SK-N-SH treated with all-trans-retinoic acid at 6 μM for 48 hours (cell line): ENCODE measurements at regions not wholly inside any gene's neighbourhood (a gene's known extent, or its start where the extent isn't known, plus 50 kb on each side); places are given as distances from the start of the nearest gene placed in this dataset.

Experiments
- ATAC-seq: fragments of 200-7000 bp; cut with Tn5 transposase; 3 replicates; pipeline ENCODE4 v1.9.1; 2020; ENCODE audit warnings: mild to moderate bottlenecking, moderate library complexity
- ARNTL ChIP-seq: fragments of 450-650 bp; formaldehyde crosslinking; IDR thresholded peaks from 2 replicates; pipeline ENCODE4 v1.5.0; 2020; ENCODE audit warnings: low read depth, mild to moderate bottlenecking, moderate library complexity, borderline replicate concordance
- BACH2 ChIP-seq: fragments of 250-450 bp; sonication (Bioruptor Pico); IDR thresholded peaks from 2 replicates; pipeline ENCODE4 v1.9.0; 2021; ENCODE audit warnings: mild to moderate bottlenecking, borderline replicate concordance
- CSDC2 ChIP-seq: fragments of 250-450 bp; sonication (Bioruptor Pico); IDR thresholded peaks from 2 replicates; pipeline ENCODE4 v1.5.0; 2020; ENCODE audit warnings: mild to moderate bottlenecking, moderate library complexity
- ESRRG ChIP-seq: fragments of 250-450 bp; sonication (Bioruptor Pico); IDR thresholded peaks from 2 replicates; pipeline ENCODE4 v1.6.1; 2021; ENCODE audit warnings: mild to moderate bottlenecking
- ISL1 ChIP-seq: fragments of 250-450 bp; sonication (Bioruptor Pico); IDR thresholded peaks from 2 replicates; pipeline ENCODE4 v2.1.2; 2022; ENCODE audit warnings: mild to moderate bottlenecking, moderate library complexity
- RARB ChIP-seq: fragments of 250-450 bp; sonication (Bioruptor Pico); IDR thresholded peaks from 2 replicates; pipeline ENCODE4 v1.8.0; 2021; ENCODE audit warnings: mild to moderate bottlenecking, moderate library complexity
- SNAI2 ChIP-seq: fragments of 250-450 bp; sonication (Bioruptor Pico); IDR thresholded peaks from 2 replicates; pipeline ENCODE4 v1.5.0; 2020; ENCODE audit warnings: mild to moderate bottlenecking, moderate library complexity
- TOX ChIP-seq: fragments of 250-450 bp; sonication (Bioruptor Pico); IDR thresholded peaks from 2 replicates; pipeline ENCODE4 v1.8.0; 2021; ENCODE audit warnings: mild to moderate bottlenecking, moderate library complexity, borderline replicate concordance
- ZC3H10 ChIP-seq: fragments of 250-450 bp; sonication (Bioruptor Pico); IDR thresholded peaks from 2 replicates; pipeline ENCODE4 v1.5.1; 2021; ENCODE audit warnings: mild to moderate bottlenecking, moderate library complexity
- ZFP3 ChIP-seq: fragments of 250-450 bp; sonication (Bioruptor Pico); IDR thresholded peaks from 2 replicates; pipeline ENCODE4 v1.5.0; 2020; ENCODE audit warnings: mild to moderate bottlenecking, moderate library complexity
- ZNF565 ChIP-seq: fragments of 450-650 bp; formaldehyde crosslinking; conservative IDR thresholded peaks from 2 replicates; pipeline ENCODE4 v1.5.0; 2020; ENCODE audit warnings: low read depth, mild to moderate bottlenecking, moderate library complexity
- ZNF70 ChIP-seq: fragments of 450-650 bp; formaldehyde crosslinking; IDR thresholded peaks from 2 replicates; pipeline ENCODE4 v1.5.0; 2020; ENCODE audit warnings: mild to moderate bottlenecking, moderate library complexity
- ZNF8 ChIP-seq: fragments of 450-650 bp; formaldehyde crosslinking; IDR thresholded peaks from 2 replicates; pipeline ENCODE4 v1.5.0; 2020; ENCODE audit warnings: mild to moderate bottlenecking, moderate library complexity
- TF ChIP-seq, protein P1 (sequence below): fragments of 250-450 bp; sonication (Bioruptor Pico); IDR thresholded peaks from 2 replicates; pipeline ENCODE4 v1.8.0; 2021; ENCODE audit warnings: low read depth, mild to moderate bottlenecking, moderate library complexity, borderline replicate concordance
- TF ChIP-seq, protein P2 (sequence below): fragments of 250-450 bp; sonication (Bioruptor Pico); IDR thresholded peaks from 2 replicates; pipeline ENCODE4 v1.8.0; 2020; ENCODE audit warnings: mild to moderate bottlenecking, moderate library complexity, borderline replicate concordance
- TF ChIP-seq, protein P3 (sequence below): fragments of 250-450 bp; sonication (Bioruptor Pico); IDR thresholded peaks from 2 replicates; pipeline ENCODE4 v1.5.0; 2020; ENCODE audit warnings: mild to moderate bottlenecking, moderate library complexity
- TF ChIP-seq, protein P4 (sequence below): fragments of 250-450 bp; sonication (Bioruptor Pico); IDR thresholded peaks from 2 replicates; pipeline ENCODE4 v1.5.1; 2020; ENCODE audit warnings: low read depth, mild to moderate bottlenecking, moderate library complexity

DNA sequence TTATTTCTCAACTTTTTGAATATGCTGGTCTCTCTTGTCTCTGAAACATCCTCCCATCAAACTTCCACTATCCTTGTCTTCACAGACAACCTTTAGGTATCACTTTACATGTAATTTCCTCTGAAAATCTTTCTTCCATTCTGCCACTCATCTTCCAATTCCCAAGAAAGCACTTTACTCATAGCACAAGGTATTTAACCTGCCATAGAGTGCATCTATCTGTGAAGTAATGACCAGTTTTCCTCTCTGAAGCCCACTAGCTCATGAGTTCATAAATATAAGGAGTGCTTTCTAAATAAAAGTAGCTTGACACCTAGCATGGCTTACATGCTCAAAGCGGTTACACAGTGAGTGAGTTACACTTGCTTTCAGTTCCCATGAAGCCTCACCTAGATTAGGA, 160.7 kb upstream of the CMC1 start:
- TF ChIP-seq CSDC2 (no peak), ARNTL (no peak), TOX (no peak), ZFP3 (CRISPR knock-in tag) (no peak), RARB (CRISPR knock-in tag) (no peak), BACH2 (CRISPR knock-in tag) (no peak), ZNF70 (CRISPR knock-in tag) (no peak)
- TF ChIP-seq, protein P1, sequence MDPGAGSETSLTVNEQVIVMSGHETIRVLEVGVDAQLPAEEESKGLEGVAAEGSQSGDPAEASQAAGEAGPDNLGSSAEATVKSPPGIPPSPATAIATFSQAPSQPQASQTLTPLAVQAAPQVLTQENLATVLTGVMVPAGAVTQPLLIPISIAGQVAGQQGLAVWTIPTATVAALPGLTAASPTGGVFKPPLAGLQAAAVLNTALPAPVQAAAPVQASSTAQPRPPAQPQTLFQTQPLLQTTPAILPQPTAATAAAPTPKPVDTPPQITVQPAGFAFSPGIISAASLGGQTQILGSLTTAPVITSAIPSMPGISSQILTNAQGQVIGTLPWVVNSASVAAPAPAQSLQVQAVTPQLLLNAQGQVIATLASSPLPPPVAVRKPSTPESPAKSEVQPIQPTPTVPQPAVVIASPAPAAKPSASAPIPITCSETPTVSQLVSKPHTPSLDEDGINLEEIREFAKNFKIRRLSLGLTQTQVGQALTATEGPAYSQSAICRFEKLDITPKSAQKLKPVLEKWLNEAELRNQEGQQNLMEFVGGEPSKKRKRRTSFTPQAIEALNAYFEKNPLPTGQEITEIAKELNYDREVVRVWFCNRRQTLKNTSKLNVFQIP (CRISPR knock-in tag): no peak
- TF ChIP-seq, protein P2, sequence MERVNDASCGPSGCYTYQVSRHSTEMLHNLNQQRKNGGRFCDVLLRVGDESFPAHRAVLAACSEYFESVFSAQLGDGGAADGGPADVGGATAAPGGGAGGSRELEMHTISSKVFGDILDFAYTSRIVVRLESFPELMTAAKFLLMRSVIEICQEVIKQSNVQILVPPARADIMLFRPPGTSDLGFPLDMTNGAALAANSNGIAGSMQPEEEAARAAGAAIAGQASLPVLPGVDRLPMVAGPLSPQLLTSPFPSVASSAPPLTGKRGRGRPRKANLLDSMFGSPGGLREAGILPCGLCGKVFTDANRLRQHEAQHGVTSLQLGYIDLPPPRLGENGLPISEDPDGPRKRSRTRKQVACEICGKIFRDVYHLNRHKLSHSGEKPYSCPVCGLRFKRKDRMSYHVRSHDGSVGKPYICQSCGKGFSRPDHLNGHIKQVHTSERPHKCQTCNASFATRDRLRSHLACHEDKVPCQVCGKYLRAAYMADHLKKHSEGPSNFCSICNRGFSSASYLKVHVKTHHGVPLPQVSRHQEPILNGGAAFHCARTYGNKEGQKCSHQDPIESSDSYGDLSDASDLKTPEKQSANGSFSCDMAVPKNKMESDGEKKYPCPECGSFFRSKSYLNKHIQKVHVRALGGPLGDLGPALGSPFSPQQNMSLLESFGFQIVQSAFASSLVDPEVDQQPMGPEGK (CRISPR knock-in tag): no peak
- TF ChIP-seq, all 23 proteins: peak for 0
- ATAC-seq: no peak

DNA sequence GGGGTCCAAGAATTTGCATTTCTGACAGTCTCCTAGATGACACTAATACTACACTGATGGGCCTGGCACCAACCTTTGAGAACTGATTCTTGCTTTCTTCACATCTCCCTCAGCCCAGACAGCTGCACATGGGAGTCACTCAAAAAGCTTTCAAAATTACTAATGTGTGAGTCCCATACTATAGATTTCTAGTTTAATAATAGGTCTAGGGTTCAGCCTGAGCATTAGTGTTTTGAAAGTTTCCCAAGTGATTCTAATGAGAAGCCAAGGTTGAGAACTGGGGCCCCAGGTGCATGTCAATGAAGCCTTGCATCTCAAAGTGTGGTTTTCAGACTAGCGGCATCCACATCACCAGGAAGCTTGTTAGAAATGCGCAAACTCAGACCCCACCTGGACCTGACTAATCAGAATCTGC, 159.9 kb upstream of the CMC1 start:
- ATAC-seq: no peak
- TF ChIP-seq, protein P3, sequence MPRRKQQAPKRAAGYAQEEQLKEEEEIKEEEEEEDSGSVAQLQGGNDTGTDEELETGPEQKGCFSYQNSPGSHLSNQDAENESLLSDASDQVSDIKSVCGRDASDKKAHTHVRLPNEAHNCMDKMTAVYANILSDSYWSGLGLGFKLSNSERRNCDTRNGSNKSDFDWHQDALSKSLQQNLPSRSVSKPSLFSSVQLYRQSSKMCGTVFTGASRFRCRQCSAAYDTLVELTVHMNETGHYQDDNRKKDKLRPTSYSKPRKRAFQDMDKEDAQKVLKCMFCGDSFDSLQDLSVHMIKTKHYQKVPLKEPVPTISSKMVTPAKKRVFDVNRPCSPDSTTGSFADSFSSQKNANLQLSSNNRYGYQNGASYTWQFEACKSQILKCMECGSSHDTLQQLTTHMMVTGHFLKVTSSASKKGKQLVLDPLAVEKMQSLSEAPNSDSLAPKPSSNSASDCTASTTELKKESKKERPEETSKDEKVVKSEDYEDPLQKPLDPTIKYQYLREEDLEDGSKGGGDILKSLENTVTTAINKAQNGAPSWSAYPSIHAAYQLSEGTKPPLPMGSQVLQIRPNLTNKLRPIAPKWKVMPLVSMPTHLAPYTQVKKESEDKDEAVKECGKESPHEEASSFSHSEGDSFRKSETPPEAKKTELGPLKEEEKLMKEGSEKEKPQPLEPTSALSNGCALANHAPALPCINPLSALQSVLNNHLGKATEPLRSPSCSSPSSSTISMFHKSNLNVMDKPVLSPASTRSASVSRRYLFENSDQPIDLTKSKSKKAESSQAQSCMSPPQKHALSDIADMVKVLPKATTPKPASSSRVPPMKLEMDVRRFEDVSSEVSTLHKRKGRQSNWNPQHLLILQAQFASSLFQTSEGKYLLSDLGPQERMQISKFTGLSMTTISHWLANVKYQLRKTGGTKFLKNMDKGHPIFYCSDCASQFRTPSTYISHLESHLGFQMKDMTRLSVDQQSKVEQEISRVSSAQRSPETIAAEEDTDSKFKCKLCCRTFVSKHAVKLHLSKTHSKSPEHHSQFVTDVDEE: no peak
- TF ChIP-seq ZNF565 (no peak), ESRRG (no peak)

DNA sequence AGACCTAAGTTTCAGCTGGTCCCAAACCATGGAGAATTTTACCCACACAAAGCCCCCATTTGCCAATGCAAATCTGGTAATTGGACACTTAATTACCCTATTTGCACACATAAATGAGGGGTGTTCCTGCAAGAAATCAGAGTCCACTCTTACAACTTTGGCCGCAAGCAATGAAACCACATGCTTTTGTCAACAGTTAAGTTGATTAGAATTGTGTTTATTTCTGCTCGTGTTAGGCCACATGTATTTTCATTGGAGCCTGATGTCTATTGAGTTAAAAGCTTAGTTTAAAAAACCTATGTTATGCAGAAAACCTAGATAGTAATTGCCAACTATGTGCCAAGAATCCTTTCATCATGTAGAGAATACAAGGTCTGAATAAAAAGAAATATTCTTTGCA, 153.8 kb upstream of the CMC1 start:
- TF ChIP-seq ZC3H10 (CRISPR knock-in tag): no peak
- TF ChIP-seq ZNF8 (CRISPR knock-in tag): no peak
- no peak for ATAC-seq

DNA sequence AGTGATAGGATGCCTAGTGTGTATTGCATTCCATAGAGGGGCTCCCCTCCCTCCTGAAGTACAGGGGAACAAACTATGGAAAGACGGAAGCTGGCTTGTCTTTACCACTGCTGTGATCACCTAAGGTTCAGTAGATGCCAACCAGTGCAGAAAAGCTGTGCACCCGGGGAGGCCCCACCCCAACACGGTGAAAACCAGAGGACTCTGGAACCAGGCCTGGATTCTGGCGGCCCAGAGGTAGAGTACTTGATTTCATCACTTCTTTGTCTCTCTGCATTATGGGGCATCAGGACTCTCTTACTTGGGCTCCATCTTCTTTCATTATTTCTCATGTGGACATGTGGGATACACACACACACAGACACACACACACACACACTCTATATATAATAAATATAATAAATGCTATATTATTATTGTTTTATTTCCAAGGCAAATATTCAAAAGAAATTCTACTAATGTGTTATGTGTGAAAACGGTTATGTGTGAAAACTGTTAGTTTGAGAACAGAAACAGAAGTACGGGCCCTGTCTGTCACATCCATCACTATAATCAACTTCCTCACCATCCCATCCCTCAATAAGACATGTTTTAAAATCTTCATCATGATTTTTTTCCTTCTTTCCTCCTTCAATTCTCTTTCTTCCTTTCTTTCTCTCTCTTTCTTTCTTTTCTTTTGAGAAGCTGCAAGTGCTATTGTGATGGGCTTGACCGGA, 152.4 kb upstream of the CMC1 start:
- no peak for TF ChIP-seq SNAI2
- no peak for TF ChIP-seq ISL1 (CRISPR knock-in tag)
- no peak for TF ChIP-seq ZFP3 (CRISPR knock-in tag)
- TF ChIP-seq, protein P4, sequence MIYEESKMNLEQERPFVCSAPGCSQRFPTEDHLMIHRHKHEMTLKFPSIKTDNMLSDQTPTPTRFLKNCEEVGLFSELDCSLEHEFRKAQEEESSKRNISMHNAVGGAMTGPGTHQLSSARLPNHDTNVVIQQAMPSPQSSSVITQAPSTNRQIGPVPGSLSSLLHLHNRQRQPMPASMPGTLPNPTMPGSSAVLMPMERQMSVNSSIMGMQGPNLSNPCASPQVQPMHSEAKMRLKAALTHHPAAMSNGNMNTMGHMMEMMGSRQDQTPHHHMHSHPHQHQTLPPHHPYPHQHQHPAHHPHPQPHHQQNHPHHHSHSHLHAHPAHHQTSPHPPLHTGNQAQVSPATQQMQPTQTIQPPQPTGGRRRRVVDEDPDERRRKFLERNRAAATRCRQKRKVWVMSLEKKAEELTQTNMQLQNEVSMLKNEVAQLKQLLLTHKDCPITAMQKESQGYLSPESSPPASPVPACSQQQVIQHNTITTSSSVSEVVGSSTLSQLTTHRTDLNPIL (CRISPR knock-in tag): no peak
- TF ChIP-seq, protein P3: no peak
- no peak for TF ChIP-seq ESRRG
- no peak for TF ChIP-seq ARNTL
- no peak for ATAC-seq
